Neural cell (in vitro differentiated cells): ENCODE measurements at regions not wholly inside any gene's neighbourhood (a gene's known extent, or its start where the extent isn't known, plus 50 kb on each side); places are given as distances from the start of the nearest gene placed in this dataset.

Source experiments
- H2AFZ ChIP-seq: fragments of 200-600, 300-800 bp; sonication (generic), shearing (Covaris generic); 2 replicates; pipeline ENCODE4 v1.6.0; 2014; ENCODE audit warnings: low read depth, mild to moderate bottlenecking, antibody characterized with exemption, low read length, moderate library complexity
- H3F3A ChIP-seq: fragments of 200-600 bp; shearing (Covaris generic); 2 replicates; pipeline ENCODE4 v1.6.1; 2016; ENCODE audit warnings: mild to moderate bottlenecking, moderate library complexity, mixed read lengths, antibody characterized with exemption, low read length; ENCODE audit not compliant: insufficient read depth, poor library complexity, severe bottlenecking
- H3K27ac ChIP-seq: fragments of 200-600, 300-800 bp; sonication (generic), shearing (Covaris generic); 2 replicates; pipeline ENCODE4 v1.5.1; 2014; ENCODE audit warnings: mild to moderate bottlenecking, low read length, moderate library complexity
- H3K27me3 ChIP-seq: fragments of 300-800, 200-600 bp; sonication (generic), shearing (Covaris generic); 2 replicates; pipeline ENCODE4 v1.6.0; 2014; ENCODE audit warnings: mild to moderate bottlenecking, low read depth, low read length, moderate library complexity; ENCODE audit not compliant: insufficient read depth
- H3K36me3 ChIP-seq: fragments of 300-800, 200-600 bp; sonication (generic), shearing (Covaris generic); 2 replicates; pipeline ENCODE4 v1.5.1; 2014; ENCODE audit warnings: mild to moderate bottlenecking, antibody characterized with exemption, low read length, moderate library complexity; ENCODE audit not compliant: insufficient read depth
- H3K4me2 ChIP-seq: fragments of 300-800, 200-600 bp; sonication (generic), shearing (Covaris generic); 2 replicates; pipeline ENCODE4 v1.6.0; 2014; ENCODE audit warnings: mild to moderate bottlenecking, low read length
- H3K4me3 ChIP-seq: fragments of 300-800, 200-600 bp; sonication (generic), shearing (Covaris generic); 2 replicates; pipeline ENCODE4 v1.5.1; 2014; ENCODE audit warnings: mild to moderate bottlenecking, low read length, moderate library complexity
- H3K79me2 ChIP-seq: fragments of 200-600 bp; shearing (Covaris generic); replicated peaks from 2 replicates; pipeline ENCODE4 v1.6.0; 2014; ENCODE audit warnings: mild to moderate bottlenecking, low read length, moderate library complexity; ENCODE audit not compliant: insufficient read depth
- H3K9ac ChIP-seq: fragments of 300-800, 200-600 bp; sonication (generic), shearing (Covaris generic); 2 replicates; pipeline ENCODE4 v1.6.1; 2016; ENCODE audit warnings: mild to moderate bottlenecking, low read length, mixed read lengths
- H3K9me2 ChIP-seq: fragments of 200-600 bp; shearing (Covaris generic); 2 replicates; pipeline ENCODE4 v1.6.1; 2016; ENCODE audit warnings: mild to moderate bottlenecking, low read length, mixed read lengths; ENCODE audit not compliant: insufficient read depth
- H3K9me3 ChIP-seq: fragments of 200-600, 300-800 bp; sonication (generic), shearing (Covaris generic); 2 replicates; pipeline ENCODE4 v1.6.1; 2016; ENCODE audit warnings: mild to moderate bottlenecking, mixed run types, low read length, moderate library complexity, mixed read lengths
- H4K20me1 ChIP-seq: fragments of 200-600 bp; shearing (Covaris generic); 2 replicates; pipeline ENCODE4 v1.6.1; 2016; ENCODE audit warnings: mild to moderate bottlenecking, mixed run types; ENCODE audit not compliant: insufficient read depth
- CTCF ChIP-seq: fragments of 450-650 bp; IDR thresholded peaks from 2 replicates; pipeline ENCODE4 v1.5.1; 2014; ENCODE audit warnings: antibody characterized with exemption, mild to moderate bottlenecking, moderate library complexity; ENCODE audit not compliant: poor library complexity, severe bottlenecking
- EP300 ChIP-seq: fragments of 450-650 bp; conservative IDR thresholded peaks from 2 replicates; pipeline ENCODE4 v1.6.1; 2014; ENCODE audit warnings: antibody characterized with exemption, mild to moderate bottlenecking, moderate library complexity; ENCODE audit not compliant: poor library complexity, severe bottlenecking
- EZH2 ChIP-seq: fragments of 200-600, 300-800 bp; shearing (Covaris generic), sonication (generic); IDR thresholded peaks from 2 replicates; pipeline ENCODE4 v1.6.1; 2014; ENCODE audit warnings: antibody characterized with exemption, low read length, borderline replicate concordance, mild to moderate bottlenecking; ENCODE audit not compliant: insufficient read depth, poor library complexity, severe bottlenecking
- MXI1 ChIP-seq: fragments of 450-650 bp; conservative IDR thresholded peaks from 2 replicates; pipeline ENCODE4 v1.6.1; 2014; ENCODE audit warnings: antibody characterized with exemption, mild to moderate bottlenecking; ENCODE audit not compliant: poor library complexity, severe bottlenecking
- POLR2AphosphoS5 ChIP-seq: IDR thresholded peaks from 2 replicates; pipeline ENCODE4 v1.6.1; 2012
- RAD21 ChIP-seq: fragments of 450-650 bp; conservative IDR thresholded peaks from 2 replicates; pipeline ENCODE4 v1.6.1; 2014; ENCODE audit warnings: antibody characterized with exemption, mild to moderate bottlenecking, moderate library complexity
- REST ChIP-seq: IDR thresholded peaks from 2 replicates; pipeline ENCODE4 v1.6.1; 2012; ENCODE audit warnings: borderline replicate concordance
- SMC3 ChIP-seq: fragments of 450-650 bp; conservative IDR thresholded peaks from 2 replicates; pipeline ENCODE4 v1.6.1; 2014; ENCODE audit warnings: antibody characterized with exemption, mild to moderate bottlenecking, moderate library complexity; ENCODE audit not compliant: poor library complexity
- TAF1 ChIP-seq: IDR thresholded peaks from 2 replicates; pipeline ENCODE4 v1.6.1; 2012; ENCODE audit warnings: low read depth

DNA sequence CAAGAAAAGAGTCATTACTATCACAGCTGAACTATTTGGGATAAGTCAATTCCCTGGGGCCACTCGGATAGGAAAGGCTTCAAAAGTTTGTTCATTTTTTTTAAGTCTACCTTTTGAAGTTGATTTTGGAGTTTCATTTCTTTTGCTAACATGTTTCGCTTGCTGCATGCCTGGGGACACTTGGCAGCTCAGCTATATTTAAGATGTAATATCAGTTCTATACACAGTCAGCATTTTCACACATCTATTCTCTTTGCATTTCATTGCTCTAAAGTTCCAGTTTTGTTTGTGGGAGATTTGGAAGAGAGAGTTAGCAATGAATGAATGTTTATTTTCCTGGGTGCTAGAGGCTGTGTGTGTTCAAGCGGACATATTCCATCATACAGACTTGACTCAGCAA lies 445.2 kb upstream of the GRAMD2B start:
- TF ChIP-seq SMC3: no peak
- TF ChIP-seq EP300: no peak
- no peak for TF ChIP-seq POLR2AphosphoS5
- TF ChIP-seq RAD21: no peak
- TF ChIP-seq CTCF: no peak
- TF ChIP-seq MXI1: no peak
- TF ChIP-seq EZH2: no peak
- TF ChIP-seq REST: no peak
- TF ChIP-seq TAF1: no peak
- H4K20me1 ChIP-seq: no peaks in the 10 kb centered on the region
- no peaks in the 10 kb centered on the region for H3K79me2 ChIP-seq
- H3K9me2 ChIP-seq: no peaks in the 10 kb centered on the region
- no peak overlapping the region for H3K4me3 ChIP-seq
- no peaks in the 10 kb centered on the region for H3K36me3 ChIP-seq
- H3K27me3 ChIP-seq: no peaks in the 10 kb centered on the region
- no peak overlapping the region for H3K27ac ChIP-seq
- peaks cover 4% of the 10 kb centered on the region for H3F3A ChIP-seq
- H3K4me2 ChIP-seq: no peak overlapping the region
- H3K9me3 ChIP-seq: no peaks in the 10 kb centered on the region
- no peak overlapping the region for H3K9ac ChIP-seq
- no peak overlapping the region for H2AFZ ChIP-seq

GRCh38 chr5:125979636-125980035 lies 443.6 kb upstream of the GRAMD2B start:
- Histone ChIP-seq H3F3A (peaks cover 4% of the 10 kb centered on the region), H3K4me2 (no peak overlapping the region), H3K4me3 (no peak overlapping the region), H3K9ac (no peak overlapping the region), H2AFZ (no peak overlapping the region), H3K27ac (no peak overlapping the region), H3K36me3 (no peaks in the 10 kb centered on the region), H4K20me1 (no peaks in the 10 kb centered on the region), H3K27me3 (no peaks in the 10 kb centered on the region), H3K79me2 (no peaks in the 10 kb centered on the region), H3K9me2 (no peaks in the 10 kb centered on the region), H3K9me3 (no peaks in the 10 kb centered on the region)
- no peak for TF ChIP-seq POLR2AphosphoS5
- no peak for TF ChIP-seq EZH2
- TF ChIP-seq RAD21: no peak
- no peak for TF ChIP-seq EP300
- no peak for TF ChIP-seq REST
- no peak for TF ChIP-seq MXI1
- no peak for TF ChIP-seq SMC3
- TF ChIP-seq TAF1: no peak
- no peak for TF ChIP-seq CTCF
